GM12878 (cell line): ENCODE measurements at regions not wholly inside any gene's neighbourhood (a gene's known extent, or its start where the extent isn't known, plus 50 kb on each side); places are given as distances from the start of the nearest gene placed in this dataset.

Experiments used
- ATAC-seq: fragments of 200-7000 bp; cut with Tn5 transposase; 3 replicates; pipeline ENCODE4 v1.9.1; 2020; ENCODE audit warnings: mild to moderate bottlenecking, moderate library complexity
- BruUV-seq: library from RNA; stranded (reverse); fragments of 400-500 nt; replicated peaks from 2 replicates; lab custom pipeline; 2021; lab: Mats Ljungman, UMichigan
- CTCF ChIA-PET: fragments of 300-600 bp; sonication (Branson Sonifier 250); formaldehyde crosslinking; extraction: SDS; loops from one replicate; lab custom pipeline; 2021; ENCODE audit warnings: inconsistent platforms; lab: Yijun Ruan, JAX
- POLR2A ChIA-PET: fragments of 350-600 bp; formaldehyde crosslinking; extraction: SDS; loops from one replicate; lab custom pipeline; 2021; ENCODE audit warnings: inconsistent platforms; lab: Charles Lee
- RAD21 ChIA-PET: fragments of 300-600 bp; sonication (Branson Sonifier 250); formaldehyde crosslinking; loops from one replicate; lab custom pipeline; 2023; ENCODE audit warnings: antibody characterized with exemption; ENCODE audit not compliant: unreplicated experiment; lab: Charles Lee
- SMC1A ChIA-PET: fragments of 300-600 bp; sonication (Branson Sonifier 250); formaldehyde crosslinking; loops from one replicate; lab custom pipeline; 2023; ENCODE audit not compliant: unreplicated experiment, uncharacterized antibody; lab: Charles Lee
- DNase-seq: peaks from one replicate; pipeline ENCODE4 v3.0.0-alpha.2; 2011; ENCODE audit warnings: low read depth, low spot score
- FAIRE-seq: peaks from 3 replicates; lab custom pipeline; 2011; peaks lifted over from hg19 to GRCh38; lab: Jason Lieb, UNC
- H2AFZ ChIP-seq: 2 replicates; pipeline ENCODE4 v1.6.0; 2011; ENCODE audit warnings: low read depth, low read length, control low read depth; ENCODE audit not compliant: control insufficient read depth
- H3K27ac ChIP-seq: 2 replicates; pipeline ENCODE4 v1.5.1; 2011; ENCODE audit warnings: control low read depth; ENCODE audit not compliant: control insufficient read depth, insufficient read depth
- H3K27me3 ChIP-seq, 2 experiments: replicated peaks in 1 of 2; 2 replicates each; pipeline versions ENCODE4 v1.6.0 to v1.6.1; 2011; ENCODE audit warnings: low read length in 1 of 2; ENCODE audit not compliant: control insufficient read depth in 2 of 2, insufficient read depth in 2 of 2
- H3K36me3 ChIP-seq, 2 experiments: 2 replicates each; pipeline ENCODE4 v1.5.1; 2011; ENCODE audit warnings: low read length in 1 of 2; ENCODE audit not compliant: control insufficient read depth in 2 of 2, insufficient read depth in 2 of 2
- H3K4me1 ChIP-seq: 2 replicates; pipeline ENCODE4 v1.6.1; 2011; ENCODE audit warnings: mild to moderate bottlenecking, low read length, moderate library complexity, mixed read lengths; ENCODE audit not compliant: control insufficient read depth, insufficient read depth
- H3K4me2 ChIP-seq: 2 replicates; pipeline ENCODE4 v1.6.0; 2011; ENCODE audit warnings: control low read depth; ENCODE audit not compliant: control insufficient read depth, insufficient read depth
- H3K4me3 ChIP-seq: fragments of 200-600 bp; sonication (generic); 2 replicates; pipeline ENCODE4 v1.5.1; 2016
- H3K79me2 ChIP-seq: 2 replicates; pipeline ENCODE4 v1.6.0; 2011; ENCODE audit warnings: low read length; ENCODE audit not compliant: control insufficient read depth, insufficient read depth
- H3K9ac ChIP-seq: 2 replicates; pipeline ENCODE4 v1.8.0; 2011; ENCODE audit warnings: low read length, control low read depth, mixed read lengths; ENCODE audit not compliant: control insufficient read depth, insufficient read depth
- H3K9me3 ChIP-seq: replicated peaks from 3 replicates; pipeline ENCODE4 v1.5.1; 2011; ENCODE audit warnings: mild to moderate bottlenecking, low read length; ENCODE audit not compliant: control insufficient read depth, insufficient read depth
- H4K20me1 ChIP-seq: 2 replicates; pipeline ENCODE4 v1.6.0; 2011; ENCODE audit not compliant: control insufficient read depth, insufficient read depth
- E4F1 ChIP-seq: fragments of 450-650 bp; IDR thresholded peaks from 2 replicates; pipeline ENCODE4 v1.6.1; 2018; ENCODE audit warnings: borderline replicate concordance, mild to moderate bottlenecking; ENCODE audit not compliant: partially characterized antibody
- EED ChIP-seq: sonication (generic); IDR thresholded peaks from 2 replicates; pipeline ENCODE4 v1.6.1; 2016; ENCODE audit warnings: antibody characterized with exemption, low read depth
- EGR1 ChIP-seq, 2 experiments: IDR thresholded peaks; 1 replicate in 1 of 2; 2 replicates in 1 of 2; pipeline ENCODE4 v1.6.1; 2011 to 2012; ENCODE audit warnings: low read depth in 2 of 2, low read length in 2 of 2, borderline replicate concordance in 1 of 2, mild to moderate bottlenecking in 1 of 2, moderate library complexity in 1 of 2
- FOS ChIP-seq: IDR thresholded peaks from 3 replicates; pipeline ENCODE4 v1.6.1; 2011; ENCODE audit warnings: borderline replicate concordance; ENCODE audit not compliant: insufficient read length; ENCODE audit errors: extremely low read depth
- IRF3 ChIP-seq: fragments of 450-650 bp; IDR thresholded peaks from 2 replicates; pipeline ENCODE4 v1.6.1; 2014; ENCODE audit warnings: mild to moderate bottlenecking
- LARP7 ChIP-seq: fragments of 450-650 bp; IDR thresholded peaks from 2 replicates; pipeline ENCODE4 v1.6.1; 2017; ENCODE audit warnings: mild to moderate bottlenecking
- NKRF ChIP-seq: fragments of 450-650 bp; conservative IDR thresholded peaks from 2 replicates; pipeline ENCODE4 v1.6.1; 2017; ENCODE audit warnings: mild to moderate bottlenecking, moderate library complexity
- POLR2AphosphoS2 ChIP-seq: IDR thresholded peaks from 2 replicates; pipeline ENCODE4 v1.6.1; 2011; ENCODE audit warnings: low read depth, mild to moderate bottlenecking, low read length, improper control_type of control experiment, moderate library complexity
- POLR2AphosphoS5 ChIP-seq: IDR thresholded peaks from 2 replicates; pipeline ENCODE4 v1.6.1; 2011; ENCODE audit warnings: mild to moderate bottlenecking, low read length, inconsistent platforms
- RELA ChIP-seq: fragments of 450-650 bp; IDR thresholded peaks from 2 replicates; pipeline ENCODE4 v1.8.0; 2014; ENCODE audit warnings: borderline replicate concordance; ENCODE audit not compliant: partially characterized antibody
- RUNX3 ChIP-seq: IDR thresholded peaks from 2 replicates; pipeline ENCODE4 v1.6.1; 2012; ENCODE audit warnings: low read length, inconsistent platforms
- USF2 ChIP-seq: IDR thresholded peaks from 2 replicates; pipeline ENCODE4 v1.6.1; 2011; ENCODE audit warnings: low read depth, low read length, improper control_type of control experiment, borderline replicate concordance
- ZNF384 ChIP-seq: IDR thresholded peaks from 2 replicates; pipeline ENCODE4 v1.6.1; 2012; ENCODE audit warnings: low read depth, mild to moderate bottlenecking, low read length, improper control_type of control experiment, borderline replicate concordance
- WGBS: methylation state at CpG from one replicate; pipeline ENCODE4 v1.1.6; 2016; ENCODE audit warnings: low lambda C conversion rate; ENCODE audit not compliant: insufficient replicate concordance, insufficient coverage; ENCODE audit errors: missing lambda C conversion rate; 5-methylcytosine and 5-hydroxymethylcytosine counted together
- in situ Hi-C: fragments of 300-500 bp; cut with MboI; formaldehyde crosslinking; loops from 9 replicates; pipeline ENCODE4 v1.14.3; 2018; ENCODE audit warnings: mixed read lengths
- intact Hi-C: fragments of 100-400 bp; cut with micrococcal nuclease; formaldehyde crosslinking; loops from one replicate; pipeline ENCODE4 v1.14.2; 2022; ENCODE audit not compliant: unreplicated experiment

GRCh38 chr10:85111271-85111670 is 782.9 kb downstream of the CCSER2 start:
- Histone ChIP-seq H3K9ac (no peak overlapping the region), H3K79me2 (no peaks in the 10 kb centered on the region), H3K27me3 (no peaks in the 10 kb centered on the region), H2AFZ (no peak overlapping the region), H3K4me2 (no peak overlapping the region), H4K20me1 (no peaks in the 10 kb centered on the region), H3K4me3 (no peak overlapping the region), H3K36me3 (no peaks in the 10 kb centered on the region), H3K9me3 (no peaks in the 10 kb centered on the region), H3K4me1 (no peaks in the 10 kb centered on the region), H3K27ac (no peak overlapping the region)
- WGBS: 0% methylated on average over 1 of the region's 1 CpG
- FAIRE-seq (no peak), ATAC-seq (no peak), DNase-seq (no peak)
- intact Hi-C loops: no loop called here
- ChIA-PET CTCF (no interaction called here), POLR2A (no interaction called here), SMC1A (no interaction called here), RAD21 (no interaction called here)
- in situ Hi-C loops: no loop called here
- BruUV-seq: no TSS peak
- TF ChIP-seq POLR2AphosphoS2: no peak
- TF ChIP-seq RELA: no peak
- no peak for TF ChIP-seq NKRF
- TF ChIP-seq LARP7: no peak
- TF ChIP-seq EED: no peak
- no peak for TF ChIP-seq USF2
- TF ChIP-seq FOS: no peak
- no peak for TF ChIP-seq IRF3
- TF ChIP-seq E4F1: no peak
- TF ChIP-seq RUNX3: no peak
- TF ChIP-seq POLR2AphosphoS5: no peak
- no peak for TF ChIP-seq ZNF384
- TF ChIP-seq EGR1 (IDR thresholded peaks at IDR 0.05; ENCODE audit: borderline replicate concordance in 1 of 2, low read depth in 2 of 2, low read length in 2 of 2): no peak
